Fibroblast of mammary gland (primary cell): ENCODE measurements at regions not wholly inside any gene's neighbourhood (a gene's known extent, or its start where the extent isn't known, plus 50 kb on each side); places are given as distances from the start of the nearest gene placed in this dataset.

Experiments used
- DNase-seq: peaks from one replicate; pipeline ENCODE4 v3.0.0-alpha.2; 2010; ENCODE audit warnings: low read depth
- H3K4me3 ChIP-seq: 2 replicates; pipeline ENCODE4 v1.5.1; 2011; ENCODE audit warnings: low read depth, mild to moderate bottlenecking, low read length, moderate library complexity; ENCODE audit not compliant: control insufficient read depth
- TF ChIP-seq, protein P1 (sequence below): conservative IDR thresholded peaks from 2 replicates; pipeline ENCODE4 v1.5.1; 2011; ENCODE audit warnings: low read depth, low read length, inconsistent platforms; ENCODE audit not compliant: control insufficient read depth, insufficient read depth

DNA sequence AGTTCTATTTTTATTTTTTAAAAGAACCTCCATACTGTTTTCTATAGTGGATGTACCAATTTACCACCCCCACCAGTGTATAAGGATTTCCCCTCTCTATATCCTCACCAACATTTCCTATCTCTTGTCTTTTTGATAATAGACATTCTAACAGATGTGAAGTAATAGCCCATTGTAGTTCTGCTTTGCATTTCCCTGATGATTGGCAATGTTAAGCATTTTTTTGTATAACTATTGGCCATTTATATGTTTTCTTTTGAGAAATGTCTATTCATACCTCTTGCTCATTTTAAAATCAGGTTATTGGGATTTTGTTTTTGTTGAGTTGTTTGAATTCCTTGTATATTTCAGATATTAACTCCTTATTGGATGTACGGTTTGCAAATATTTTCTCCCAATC, 251.1 kb upstream of the HTR2C start:
- no peak overlapping the region for H3K4me3 ChIP-seq
- TF ChIP-seq, protein P1, sequence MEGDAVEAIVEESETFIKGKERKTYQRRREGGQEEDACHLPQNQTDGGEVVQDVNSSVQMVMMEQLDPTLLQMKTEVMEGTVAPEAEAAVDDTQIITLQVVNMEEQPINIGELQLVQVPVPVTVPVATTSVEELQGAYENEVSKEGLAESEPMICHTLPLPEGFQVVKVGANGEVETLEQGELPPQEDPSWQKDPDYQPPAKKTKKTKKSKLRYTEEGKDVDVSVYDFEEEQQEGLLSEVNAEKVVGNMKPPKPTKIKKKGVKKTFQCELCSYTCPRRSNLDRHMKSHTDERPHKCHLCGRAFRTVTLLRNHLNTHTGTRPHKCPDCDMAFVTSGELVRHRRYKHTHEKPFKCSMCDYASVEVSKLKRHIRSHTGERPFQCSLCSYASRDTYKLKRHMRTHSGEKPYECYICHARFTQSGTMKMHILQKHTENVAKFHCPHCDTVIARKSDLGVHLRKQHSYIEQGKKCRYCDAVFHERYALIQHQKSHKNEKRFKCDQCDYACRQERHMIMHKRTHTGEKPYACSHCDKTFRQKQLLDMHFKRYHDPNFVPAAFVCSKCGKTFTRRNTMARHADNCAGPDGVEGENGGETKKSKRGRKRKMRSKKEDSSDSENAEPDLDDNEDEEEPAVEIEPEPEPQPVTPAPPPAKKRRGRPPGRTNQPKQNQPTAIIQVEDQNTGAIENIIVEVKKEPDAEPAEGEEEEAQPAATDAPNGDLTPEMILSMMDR = no peak
- DNase-seq = no peak

DNA sequence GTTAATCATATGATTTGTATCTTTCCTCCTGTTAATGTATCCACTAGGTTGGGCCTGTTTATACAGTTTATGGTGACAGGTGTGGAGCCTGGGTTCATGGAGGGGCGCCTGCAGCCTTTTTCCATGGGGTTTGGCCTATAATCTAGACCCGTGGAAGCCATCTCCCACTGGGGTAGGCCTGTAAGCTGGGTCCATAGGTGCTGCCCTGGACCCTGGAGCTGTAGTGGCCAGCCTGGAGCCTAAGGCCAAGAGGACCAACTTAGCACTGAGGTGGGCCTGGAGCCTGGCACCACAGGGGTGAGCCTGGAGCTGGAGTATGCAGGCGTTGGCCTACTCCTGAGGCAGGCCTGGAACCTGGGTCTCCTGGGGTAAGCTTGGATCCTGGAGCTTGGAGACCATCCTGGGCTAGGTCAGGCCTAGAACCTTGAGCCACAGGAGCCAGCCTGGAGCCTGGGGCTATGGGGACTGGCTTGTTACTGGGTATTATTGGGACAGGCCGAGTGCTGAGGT, 249.4 kb upstream of the HTR2C start:
- TF ChIP-seq, protein P1 = no peak
- no peak for DNase-seq

DNA sequence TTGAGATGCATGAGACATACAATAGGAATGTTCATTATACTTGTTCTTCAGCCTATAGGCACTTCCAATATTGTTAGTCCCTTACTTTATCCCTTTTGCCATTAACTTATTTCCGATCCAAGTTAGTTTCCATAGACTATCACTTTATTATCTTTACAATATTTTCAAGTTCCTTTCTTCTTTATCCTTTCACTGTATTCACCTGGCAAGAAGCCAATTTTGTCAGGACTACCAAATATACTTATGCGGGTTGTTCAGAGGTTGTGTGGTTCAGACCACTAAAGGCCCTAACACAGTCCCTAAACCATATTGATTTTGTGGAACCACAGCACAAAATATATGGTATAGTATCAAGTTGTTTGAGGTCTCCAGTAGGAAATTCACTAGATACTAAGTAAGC, 245.0 kb upstream of the HTR2C start:
- H3K4me3 ChIP-seq = no peak overlapping the region
- TF ChIP-seq, protein P1 = no peak
- peak; percentile 0 for DNase-seq

More for the DNA sequence above, 249.4 kb upstream of the HTR2C start:
- no peak overlapping the region for H3K4me3 ChIP-seq

DNA sequence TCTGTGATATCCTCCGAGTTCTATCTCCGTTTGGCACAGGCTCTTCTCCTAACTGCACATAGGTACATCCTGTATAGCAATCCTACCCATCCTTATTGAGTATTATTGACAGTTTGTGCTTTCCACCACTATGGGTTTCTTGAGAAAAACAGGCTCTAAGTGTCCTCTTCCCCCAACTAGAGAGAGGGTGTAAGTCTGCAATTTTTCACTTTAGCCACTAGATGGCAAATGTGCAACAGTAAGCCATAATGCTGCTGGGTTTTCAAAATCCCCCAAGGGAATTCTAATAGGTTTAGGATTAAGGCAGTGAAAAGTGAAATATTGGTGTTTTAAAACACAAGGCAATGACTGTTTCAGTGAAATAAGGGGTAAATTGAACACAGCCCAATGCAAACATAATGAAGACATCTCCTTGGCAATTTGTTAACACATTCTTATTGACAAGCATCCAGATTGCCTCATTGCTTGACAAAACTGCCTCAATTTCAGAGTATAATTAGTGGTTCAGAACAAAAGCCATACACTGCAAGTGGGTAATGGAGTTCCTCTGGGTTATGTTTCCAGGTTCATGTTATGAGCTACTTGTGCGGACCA, 239.0 kb upstream of the HTR2C start:
- peak; percentile 63 for DNase-seq
- no peak overlapping the region for H3K4me3 ChIP-seq
- TF ChIP-seq, protein P1 = peak; percentile 83

DNA sequence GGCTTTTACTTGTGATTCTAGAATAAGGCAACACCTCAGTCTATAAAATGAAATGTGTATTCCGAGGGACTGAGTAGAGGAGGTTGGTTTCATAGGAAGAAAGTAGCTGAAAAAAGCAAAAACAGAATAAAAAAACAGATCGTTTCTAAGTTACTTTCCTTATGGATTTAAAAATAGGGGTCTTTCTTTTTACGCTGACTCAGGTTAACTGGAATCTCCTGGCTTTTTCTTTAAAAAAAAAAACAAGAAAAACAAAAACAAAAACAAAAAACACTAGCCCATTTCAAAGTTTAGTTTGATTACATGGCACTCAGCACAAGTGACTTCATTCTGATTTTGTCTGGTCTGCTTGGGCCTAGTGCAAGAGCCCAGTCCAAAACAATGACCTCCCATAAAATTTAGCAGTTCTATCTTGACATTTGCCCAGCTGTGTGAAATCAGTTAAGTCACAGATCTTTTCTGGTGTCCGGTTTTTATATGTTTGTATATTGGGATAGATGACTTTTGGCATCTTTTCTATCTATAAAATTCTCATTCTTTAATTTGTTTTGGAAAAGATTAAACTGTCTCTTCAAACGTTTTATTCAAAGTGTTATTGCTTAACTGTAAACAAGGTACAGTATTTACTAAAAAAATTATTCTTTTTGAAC, 222.7 kb upstream of the HTR2C start:
- TF ChIP-seq, protein P1 = no peak
- no peak overlapping the region for H3K4me3 ChIP-seq
- no peak for DNase-seq

DNA sequence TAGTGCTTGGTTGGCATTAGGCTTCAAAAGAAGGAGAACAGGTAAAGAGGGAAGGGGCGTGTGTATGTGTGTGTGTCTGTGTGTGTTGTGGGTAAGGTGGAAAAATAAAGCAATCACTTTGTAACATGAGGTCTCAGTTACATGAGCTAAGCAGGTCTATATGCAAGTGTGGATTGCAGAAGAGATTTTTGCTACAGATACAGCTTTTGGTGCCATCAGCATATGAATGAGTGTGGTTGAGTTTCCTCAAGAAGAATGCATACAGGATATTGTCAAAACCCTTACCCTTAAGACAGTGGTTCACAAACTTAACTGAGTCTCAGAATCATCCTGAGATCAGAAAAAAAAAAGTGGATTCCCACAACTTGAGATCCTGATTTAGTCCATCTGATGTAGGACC, 220.5 kb upstream of the HTR2C start:
- no peak overlapping the region for H3K4me3 ChIP-seq
- TF ChIP-seq, protein P1 = no peak
- DNase-seq = no peak
